Liver (tissue), 3 donors: ENCODE measurements at regions not wholly inside any gene's neighbourhood (a gene's known extent, or its start where the extent isn't known, plus 50 kb on each side); places are given as distances from the start of the nearest gene placed in this dataset.

Source experiments
- CTCF ChIP-seq: fragments of 150-350 bp; IDR thresholded peaks from 2 replicates; pipeline ENCODE4 v1.5.1; 2017; ENCODE audit warnings: improper control_type of control experiment, low read depth, low read length; ENCODE audit not compliant: missing input control
- EGR1 ChIP-seq, 2 donors: IDR thresholded peaks; 2 replicates each; pipeline ENCODE4 v1.6.1; 2016 to 2018; ENCODE audit warnings: antibody characterized with exemption in 2 of 2, low read depth in 2 of 2
- FOXA1 ChIP-seq: IDR thresholded peaks from 2 replicates; pipeline ENCODE4 v1.6.1; 2016; ENCODE audit warnings: antibody characterized with exemption
- JUND ChIP-seq, 2 donors: IDR thresholded peaks; 2 replicates each; pipeline ENCODE4 v1.6.1; 2016; ENCODE audit warnings: antibody characterized with exemption in 2 of 2
- MAX ChIP-seq: IDR thresholded peaks from 2 replicates; pipeline ENCODE4 v1.6.1; 2016; ENCODE audit warnings: antibody characterized with exemption
- REST ChIP-seq: IDR thresholded peaks from 2 replicates; pipeline ENCODE4 v1.6.1; 2016; ENCODE audit warnings: antibody characterized with exemption, mild to moderate bottlenecking
- SP1 ChIP-seq: IDR thresholded peaks from 2 replicates; pipeline ENCODE4 v1.6.1; 2018; ENCODE audit warnings: antibody characterized with exemption, mild to moderate bottlenecking
- TAF1 ChIP-seq: conservative IDR thresholded peaks from 2 replicates; pipeline ENCODE4 v1.6.1; 2016; ENCODE audit warnings: antibody characterized with exemption, mild to moderate bottlenecking
- donor health status: healthy.
- donor health status: healthy.

GRCh38 chr4:29908276-29908675 lies 811.9 kb upstream of the PCDH7 start:
- TF ChIP-seq CTCF (no peak), SP1 (no peak), FOXA1 (no peak), TAF1 (no peak), JUND (IDR thresholded peaks at IDR 0.05) (no peak), MAX (no peak), REST (no peak), EGR1 (IDR thresholded peaks at IDR 0.05; ENCODE audit: low read depth in 2 of 2) (no peak)
